HFF-Myc (cell line): ENCODE measurements at regions not wholly inside any gene's neighbourhood (a gene's known extent, or its start where the extent isn't known, plus 50 kb on each side); places are given as distances from the start of the nearest gene placed in this dataset.

Source experiments
- DNase-seq: peaks from one replicate; pipeline ENCODE4 v3.0.0-alpha.2; 2011; ENCODE audit warnings: low read depth; ENCODE audit errors: extremely low read depth
- H3K4me3 ChIP-seq: replicated peaks from 2 replicates; pipeline ENCODE4 v1.5.1; 2011; ENCODE audit warnings: low read depth, mild to moderate bottlenecking, control low read depth, low read length
- TF ChIP-seq, protein P1 (sequence below): IDR thresholded peaks from 2 replicates; pipeline ENCODE4 v1.5.1; 2012; ENCODE audit warnings: mild to moderate bottlenecking, low read depth, low read length, control low read depth; ENCODE audit errors: missing control alignments

GRCh38 chr11:27563201-27563600 is 56.6 kb upstream of the LIN7C start:
- TF ChIP-seq, protein P1, sequence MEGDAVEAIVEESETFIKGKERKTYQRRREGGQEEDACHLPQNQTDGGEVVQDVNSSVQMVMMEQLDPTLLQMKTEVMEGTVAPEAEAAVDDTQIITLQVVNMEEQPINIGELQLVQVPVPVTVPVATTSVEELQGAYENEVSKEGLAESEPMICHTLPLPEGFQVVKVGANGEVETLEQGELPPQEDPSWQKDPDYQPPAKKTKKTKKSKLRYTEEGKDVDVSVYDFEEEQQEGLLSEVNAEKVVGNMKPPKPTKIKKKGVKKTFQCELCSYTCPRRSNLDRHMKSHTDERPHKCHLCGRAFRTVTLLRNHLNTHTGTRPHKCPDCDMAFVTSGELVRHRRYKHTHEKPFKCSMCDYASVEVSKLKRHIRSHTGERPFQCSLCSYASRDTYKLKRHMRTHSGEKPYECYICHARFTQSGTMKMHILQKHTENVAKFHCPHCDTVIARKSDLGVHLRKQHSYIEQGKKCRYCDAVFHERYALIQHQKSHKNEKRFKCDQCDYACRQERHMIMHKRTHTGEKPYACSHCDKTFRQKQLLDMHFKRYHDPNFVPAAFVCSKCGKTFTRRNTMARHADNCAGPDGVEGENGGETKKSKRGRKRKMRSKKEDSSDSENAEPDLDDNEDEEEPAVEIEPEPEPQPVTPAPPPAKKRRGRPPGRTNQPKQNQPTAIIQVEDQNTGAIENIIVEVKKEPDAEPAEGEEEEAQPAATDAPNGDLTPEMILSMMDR: no peak
- no peak for DNase-seq
- no peak overlapping the region for H3K4me3 ChIP-seq

- H3K4me3 ChIP-seq: no peak overlapping the region
- TF ChIP-seq, protein P1: no peak
- DNase-seq: no peak
These were observed 51.8 kb upstream of the LIN7C start for GRCh38 chr11:27558401-27558800.

GRCh38 chr11:27557226-27557625 is 50.7 kb upstream of the LIN7C start:
- H3K4me3 ChIP-seq: no peak overlapping the region
- no peak for DNase-seq
- TF ChIP-seq, protein P1: no peak
